ENCODE measurements at regions not wholly inside any gene's neighbourhood (a gene's known extent, or its start where the extent isn't known, plus 50 kb on each side); places are given as distances from the start of the nearest gene placed in this dataset.

DNA sequence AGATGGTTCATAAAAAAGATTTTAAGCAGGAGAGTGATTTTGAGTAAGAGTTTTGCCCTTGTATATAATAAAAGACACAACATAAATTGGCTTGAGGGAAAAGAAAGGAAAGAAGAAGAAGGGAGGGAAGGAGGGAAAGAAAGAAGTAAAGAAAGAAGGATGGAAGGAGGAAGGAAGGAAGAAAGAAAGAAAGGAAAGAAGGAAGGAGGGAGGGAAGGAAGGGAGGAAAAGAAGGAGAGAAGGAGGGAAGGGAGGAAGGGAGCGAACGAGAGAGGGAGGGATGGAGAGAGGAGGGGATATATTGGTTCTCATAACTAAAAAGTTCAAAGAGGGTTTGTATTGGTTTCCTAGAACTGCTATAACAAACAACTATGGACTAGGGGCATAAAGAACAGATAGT, 62.2 kb upstream of the PAX7 start:
- DNase-seq (ENCODE audit: extremely low spot score) = no peak
- CTCF ChIA-PET = interaction anchor here (2.1 to 6.8 kb wide), 2 partner anchors 7 to 13 kb away, joined by 5 to 44 read pairs; no protein-coding TSS in a partner anchor
- POLR2A ChIA-PET = no interaction called here
- TF ChIP-seq, protein P1, sequence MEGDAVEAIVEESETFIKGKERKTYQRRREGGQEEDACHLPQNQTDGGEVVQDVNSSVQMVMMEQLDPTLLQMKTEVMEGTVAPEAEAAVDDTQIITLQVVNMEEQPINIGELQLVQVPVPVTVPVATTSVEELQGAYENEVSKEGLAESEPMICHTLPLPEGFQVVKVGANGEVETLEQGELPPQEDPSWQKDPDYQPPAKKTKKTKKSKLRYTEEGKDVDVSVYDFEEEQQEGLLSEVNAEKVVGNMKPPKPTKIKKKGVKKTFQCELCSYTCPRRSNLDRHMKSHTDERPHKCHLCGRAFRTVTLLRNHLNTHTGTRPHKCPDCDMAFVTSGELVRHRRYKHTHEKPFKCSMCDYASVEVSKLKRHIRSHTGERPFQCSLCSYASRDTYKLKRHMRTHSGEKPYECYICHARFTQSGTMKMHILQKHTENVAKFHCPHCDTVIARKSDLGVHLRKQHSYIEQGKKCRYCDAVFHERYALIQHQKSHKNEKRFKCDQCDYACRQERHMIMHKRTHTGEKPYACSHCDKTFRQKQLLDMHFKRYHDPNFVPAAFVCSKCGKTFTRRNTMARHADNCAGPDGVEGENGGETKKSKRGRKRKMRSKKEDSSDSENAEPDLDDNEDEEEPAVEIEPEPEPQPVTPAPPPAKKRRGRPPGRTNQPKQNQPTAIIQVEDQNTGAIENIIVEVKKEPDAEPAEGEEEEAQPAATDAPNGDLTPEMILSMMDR (IDR thresholded peaks at IDR 0.05; ENCODE audit: control extremely low read depth, extremely low read depth, low read depth, missing control alignments) = no peak

DNA sequence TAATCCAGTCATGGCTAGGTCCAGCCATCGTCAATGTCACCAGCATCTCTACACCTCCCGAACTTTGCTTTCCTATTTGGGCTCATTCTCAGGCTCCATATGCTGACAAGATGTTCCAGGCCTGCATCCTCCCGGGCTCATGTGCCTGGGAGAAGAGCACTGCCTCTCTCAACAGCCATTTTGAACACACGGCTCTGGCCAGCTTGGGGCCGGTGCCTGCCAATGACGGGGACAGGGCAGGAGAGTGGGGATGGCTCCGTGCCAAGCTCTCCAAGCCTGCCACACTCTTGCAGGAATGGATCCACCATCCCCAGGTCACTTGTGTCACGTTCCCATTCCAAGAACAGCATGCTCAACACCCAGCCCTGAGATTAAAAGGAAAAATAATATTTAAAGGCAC, 61.4 kb upstream of the PAX7 start:
- TF ChIP-seq, protein P1 (IDR thresholded peaks at IDR 0.05; ENCODE audit: control extremely low read depth, extremely low read depth, low read depth, missing control alignments) = no peak
- ChIA-PET CTCF (interaction anchor here (2.1 kb wide), 1 partner anchor 12 kb away, joined by 5 read pairs; no protein-coding TSS in a partner anchor), POLR2A (no interaction called here)
- DNase-seq (ENCODE audit: extremely low spot score) = no peak

DNA sequence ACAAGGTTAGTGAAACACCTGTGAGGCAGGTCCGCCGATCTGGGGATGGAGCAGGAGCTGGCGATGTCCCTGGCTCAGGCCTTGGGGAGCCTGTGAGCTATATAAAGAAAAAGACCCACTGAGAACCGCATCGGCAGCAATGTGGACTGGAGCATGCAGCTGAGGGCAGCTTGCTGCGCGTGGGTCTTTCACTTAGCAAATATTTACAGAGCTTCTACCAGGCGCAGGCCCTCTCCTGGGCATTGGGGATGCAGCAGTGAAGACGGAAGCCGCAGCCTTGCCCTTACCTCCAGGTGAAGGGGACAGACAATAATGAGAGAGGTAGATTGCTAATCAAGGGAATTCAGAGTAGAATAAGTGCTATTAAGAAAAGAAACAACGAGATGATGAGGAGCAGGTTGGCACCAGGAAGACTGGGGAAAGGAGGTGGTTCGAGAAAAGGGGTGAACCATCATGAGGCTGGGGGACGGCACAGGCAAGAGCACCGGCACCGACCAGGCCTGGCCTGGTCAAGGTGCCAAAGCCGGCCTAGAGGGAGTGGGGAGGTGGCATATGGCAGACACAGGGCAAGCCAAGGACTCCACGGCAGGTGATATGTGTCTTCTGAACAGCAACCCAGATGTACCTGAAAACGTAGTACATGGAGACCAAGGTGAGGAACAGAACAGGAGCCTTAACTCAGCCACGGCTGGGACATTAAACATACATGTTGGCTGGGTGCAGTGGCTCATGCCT, 60.7 kb upstream of the PAX7 start:
- ChIA-PET CTCF (no interaction called here), POLR2A (no interaction called here)
- TF ChIP-seq, protein P1 (IDR thresholded peaks at IDR 0.05; ENCODE audit: control extremely low read depth, extremely low read depth, low read depth, missing control alignments) = no peak
- no peak for DNase-seq (ENCODE audit: extremely low spot score)

DNA sequence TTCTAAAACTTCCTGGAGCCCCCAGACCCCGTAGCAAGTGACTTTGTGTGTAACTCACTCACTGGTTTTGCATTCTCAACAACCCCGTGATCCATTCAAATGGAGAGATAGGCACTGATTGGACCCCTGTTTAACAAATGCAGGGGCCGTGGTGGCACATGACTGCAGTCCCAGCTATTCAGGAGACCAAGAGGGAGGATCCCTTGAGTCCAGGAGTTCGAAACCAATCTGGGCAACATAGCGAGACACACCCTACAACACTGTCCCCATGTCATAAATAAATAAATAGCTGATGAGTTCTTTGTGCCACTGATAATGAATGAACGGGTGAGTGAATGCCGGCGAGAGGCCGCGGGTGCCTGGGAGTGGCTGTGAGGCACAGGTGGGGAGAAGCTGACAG, 59.4 kb upstream of the PAX7 start:
- ChIA-PET CTCF (interaction anchor here (3.0 kb wide), 1 partner anchor 11 kb away, joined by 12 read pairs; no protein-coding TSS in a partner anchor), POLR2A (no interaction called here)
- no peak for DNase-seq (ENCODE audit: extremely low spot score)
- TF ChIP-seq, protein P1 (IDR thresholded peaks at IDR 0.05; ENCODE audit: control extremely low read depth, extremely low read depth, low read depth, missing control alignments) = no peak

DNA sequence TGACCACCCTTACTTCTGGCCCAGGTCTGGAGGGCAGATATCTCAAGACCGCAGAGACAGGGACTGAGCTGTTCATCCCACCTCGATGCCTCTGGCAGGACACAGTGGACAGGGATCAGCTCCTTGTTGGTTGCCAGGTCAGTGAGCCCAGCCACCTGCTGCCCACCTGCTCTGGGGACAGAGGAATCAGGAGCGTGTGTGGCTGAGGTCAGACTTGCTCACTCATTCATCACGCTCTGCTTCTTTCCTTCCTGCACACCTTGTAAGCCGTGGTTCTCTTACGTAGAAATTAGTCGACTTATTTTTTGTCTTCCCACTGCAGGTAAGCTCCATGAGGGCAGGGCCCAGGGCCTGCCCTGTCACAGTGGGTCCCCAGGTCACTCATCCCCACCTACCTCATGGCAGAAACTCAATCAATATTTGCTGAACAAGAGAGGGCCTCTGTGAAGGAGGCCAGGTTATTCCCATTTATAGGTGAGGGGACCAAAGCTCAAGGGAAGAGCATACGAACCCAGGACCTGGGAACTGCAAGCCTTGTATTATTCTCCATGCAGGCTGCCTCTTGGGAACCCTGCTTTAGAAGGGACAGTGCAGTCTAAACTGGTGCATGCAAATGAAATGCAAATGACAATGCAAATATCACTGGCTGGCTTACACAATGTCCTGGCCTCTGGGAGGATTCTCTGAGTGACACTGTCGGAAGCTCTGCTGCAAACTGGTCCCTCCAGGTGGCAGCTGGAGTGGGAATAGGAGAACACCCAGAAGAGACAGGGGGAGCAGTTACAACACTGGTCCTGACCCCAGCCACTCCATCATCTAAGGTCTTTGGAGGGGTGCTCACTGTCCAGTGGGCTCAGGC, 58.4 kb upstream of the PAX7 start:
- TF ChIP-seq, protein P1 (IDR thresholded peaks at IDR 0.05; ENCODE audit: control extremely low read depth, extremely low read depth, low read depth, missing control alignments) = no peak
- ChIA-PET POLR2A (no interaction called here), CTCF (interaction anchor here (3.0 kb wide), 1 partner anchor 10 kb away, joined by 12 read pairs; no protein-coding TSS in a partner anchor)
- no peak for DNase-seq (ENCODE audit: extremely low spot score)

DNA sequence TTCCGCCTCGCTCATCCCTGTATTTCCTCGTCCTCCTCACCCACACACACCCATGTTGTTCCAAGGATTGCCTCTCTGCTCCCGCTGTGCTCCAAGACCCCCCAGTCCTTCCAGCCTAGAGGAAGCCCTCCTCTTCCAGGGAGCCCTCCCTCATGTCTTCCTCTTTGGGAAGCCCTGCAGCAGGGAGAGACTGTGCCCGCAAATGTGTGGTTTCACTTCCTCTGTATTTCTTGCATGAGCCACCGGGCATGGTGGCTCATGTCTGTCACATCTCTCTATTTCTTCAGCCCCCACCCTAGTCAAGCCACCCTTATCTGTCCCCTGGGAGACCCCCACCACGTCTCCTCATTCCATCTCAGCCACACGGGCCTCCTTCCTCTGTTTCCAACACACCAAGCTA, 57.5 kb upstream of the PAX7 start:
- TF ChIP-seq, protein P1 (IDR thresholded peaks at IDR 0.05; ENCODE audit: control extremely low read depth, extremely low read depth, low read depth, missing control alignments) = no peak
- no peak for DNase-seq (ENCODE audit: extremely low spot score)
- ChIA-PET CTCF (interaction anchor here (3.0 kb wide), 1 partner anchor 9 kb away, joined by 12 read pairs; no protein-coding TSS in a partner anchor), POLR2A (no interaction called here)

All from GM10248 (cell line).